ENCODE measurements at regions not wholly inside any gene's neighbourhood (a gene's known extent, or its start where the extent isn't known, plus 50 kb on each side); places are given as distances from the start of the nearest gene placed in this dataset.
A peak's percentile ranks its signal among the peaks of the same experiment; 100 is the strongest.

- no peak for DNase-seq (ENCODE audit: low spot score)
Observed at GRCh38 chr1:87615491-87615890, 286.8 kb downstream of the LMO4 start.

DNA sequence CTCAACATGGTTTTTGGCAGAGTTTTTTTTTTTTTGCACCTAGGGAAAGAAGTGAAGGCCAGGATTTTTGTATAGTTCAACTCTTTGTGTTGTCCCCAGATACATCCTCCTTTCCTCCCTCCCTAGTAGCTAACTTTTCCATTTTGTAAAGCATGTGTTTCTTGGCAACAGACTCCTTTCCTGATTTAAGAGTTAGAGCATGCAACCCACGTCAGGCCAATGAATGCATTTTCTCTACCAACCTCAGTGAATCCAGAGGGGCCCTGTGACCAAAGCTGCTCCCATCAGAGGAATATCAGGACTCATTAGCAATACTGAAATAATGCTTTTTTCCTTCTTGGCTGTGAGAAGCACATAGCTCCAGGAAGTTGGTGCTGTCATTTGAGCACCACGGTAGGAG is 287.2 kb downstream of the LMO4 start:
- DNase-seq (ENCODE audit: low spot score), result no peak

DNA sequence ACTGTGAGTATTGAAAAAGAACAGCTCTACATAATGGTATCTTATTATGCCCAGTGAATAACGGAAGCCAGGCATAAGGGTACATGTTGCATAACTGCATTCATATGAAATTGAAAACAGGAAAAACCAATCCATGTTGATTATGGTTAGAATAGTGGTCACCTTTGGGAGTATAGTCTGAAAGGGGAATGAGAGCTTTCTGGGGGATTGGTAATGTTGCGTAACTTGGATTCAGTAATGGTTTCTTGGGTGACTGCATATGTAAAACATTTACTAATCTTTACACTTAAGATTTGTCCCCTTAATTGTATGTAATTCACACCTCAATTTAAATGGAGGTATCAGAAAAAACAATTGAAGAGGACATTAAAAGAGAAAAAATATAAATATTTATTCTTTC is 292.1 kb downstream of the LMO4 start:
- no peak for DNase-seq (ENCODE audit: low spot score)

- no peak for DNase-seq (ENCODE audit: low spot score)
Observed at GRCh38 chr1:87629673-87630072, 301.0 kb downstream of the LMO4 start.

- no peak for DNase-seq (ENCODE audit: low spot score)
Observed at GRCh38 chr1:87632232-87632631, 303.6 kb downstream of the LMO4 start.

- DNase-seq (ENCODE audit: low spot score), result no peak
Observed at GRCh38 chr1:87636198-87636892, 307.7 kb downstream of the LMO4 start.

- DNase-seq (ENCODE audit: low spot score), result no peak
Observed at GRCh38 chr1:87638636-87639035, 310.0 kb downstream of the LMO4 start.

DNA sequence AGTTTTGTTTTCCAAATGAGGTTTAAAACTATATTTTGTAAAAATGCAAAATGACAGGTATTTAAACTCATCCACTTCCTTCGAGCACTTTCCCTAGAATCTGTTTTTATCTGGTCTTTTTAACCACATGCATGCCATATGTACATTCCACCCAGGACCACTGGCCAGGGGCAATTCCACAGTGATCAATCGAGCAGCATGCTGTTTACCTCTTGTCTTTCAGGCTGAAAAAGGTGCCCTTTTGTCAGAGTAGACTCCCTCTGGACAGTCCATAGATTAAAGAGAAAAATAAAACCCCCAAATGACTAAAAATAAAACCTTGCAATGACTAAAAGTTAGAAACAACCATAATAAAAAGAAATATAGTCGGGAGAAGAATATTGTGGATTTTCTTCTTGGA is 313.3 kb downstream of the LMO4 start:
- DNase-seq (ENCODE audit: low spot score), result no peak

DNA sequence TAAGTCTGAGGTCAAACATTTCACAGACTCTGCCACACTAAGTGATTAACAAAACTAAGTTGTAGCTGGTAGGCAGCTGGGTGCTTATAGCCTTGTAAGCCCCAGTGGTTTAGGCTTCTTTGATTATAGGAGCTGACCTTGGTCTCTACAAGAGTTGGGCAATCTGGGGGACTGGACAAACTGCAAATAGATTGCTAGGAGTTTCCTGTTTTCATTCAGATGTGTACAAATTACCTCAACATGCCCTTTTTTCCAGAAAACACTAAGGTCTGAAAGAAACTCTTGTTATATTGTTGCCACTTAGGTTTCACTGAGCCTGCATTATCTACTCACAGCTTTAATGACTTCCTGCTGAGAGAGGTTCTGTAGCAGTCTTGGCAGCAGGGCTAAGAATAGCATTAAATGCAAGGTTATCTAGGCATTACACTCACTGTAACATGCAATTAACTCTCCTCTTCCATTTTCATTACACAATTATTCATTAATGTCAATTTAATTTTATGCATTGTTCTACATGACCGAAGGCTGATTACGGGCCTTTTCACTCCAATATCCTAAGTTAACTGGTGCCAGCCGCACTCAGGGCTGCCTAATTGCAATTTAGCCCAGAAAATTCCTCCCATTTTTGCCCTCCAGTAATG is 314.0 kb downstream of the LMO4 start:
- no peak for DNase-seq (ENCODE audit: low spot score)

DNA sequence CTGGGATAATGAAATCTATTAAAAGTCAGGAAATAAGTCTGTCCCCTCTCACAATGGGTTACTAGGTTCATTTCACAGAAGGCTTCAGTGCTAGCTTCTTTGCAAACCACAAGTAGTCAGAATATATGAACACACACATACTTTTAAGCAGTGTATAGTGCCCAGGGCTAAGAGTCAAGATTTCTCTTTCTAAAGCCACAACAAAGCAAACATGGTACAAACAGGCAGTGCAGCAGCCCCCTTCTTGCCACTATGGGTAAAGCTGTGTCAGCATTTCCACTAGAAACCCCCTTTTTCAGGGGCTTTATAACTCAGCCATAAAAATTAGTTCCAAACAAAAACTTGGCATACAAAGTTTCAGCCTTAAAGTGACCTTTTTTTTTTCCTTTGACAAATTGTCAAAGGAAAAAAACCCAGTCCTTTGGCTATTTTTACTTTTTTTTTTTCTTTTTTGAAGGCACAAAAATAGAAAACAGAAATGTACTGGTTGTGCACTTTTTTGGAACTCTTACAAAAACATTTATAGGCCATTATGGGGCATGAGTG is 315.4 kb downstream of the LMO4 start:
- DNase-seq (ENCODE audit: low spot score), result no peak

DNA sequence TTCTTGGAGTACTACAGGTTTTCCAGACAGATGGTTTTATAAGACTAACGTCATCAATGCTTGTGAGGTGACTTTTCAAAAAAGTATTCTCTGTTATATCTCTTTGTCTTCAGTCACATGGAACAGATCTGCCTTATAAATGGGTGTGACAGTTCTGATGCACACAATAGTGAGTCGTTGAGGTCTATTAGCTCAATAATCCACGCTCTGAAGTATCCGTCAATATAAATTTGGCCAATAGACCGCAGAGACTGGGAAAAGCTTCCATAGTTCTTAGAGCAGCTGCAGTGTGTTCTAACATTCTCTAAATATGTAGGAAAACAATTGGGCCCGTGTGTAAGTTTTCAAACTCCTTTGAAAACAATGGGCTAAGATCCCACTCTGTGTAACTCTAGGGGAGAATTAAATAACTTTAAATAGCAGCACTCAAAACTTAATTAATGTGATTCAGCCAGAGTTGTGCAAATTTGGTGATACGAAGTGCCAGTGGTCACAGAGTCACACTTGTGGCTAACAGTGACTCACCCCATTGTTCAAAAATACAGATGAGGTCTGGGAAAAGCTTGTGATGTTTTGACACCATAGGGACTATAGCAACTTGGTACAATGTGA is 316.0 kb downstream of the LMO4 start:
- DNase-seq (ENCODE audit: low spot score), result no peak

- no peak for DNase-seq (ENCODE audit: low spot score)
Observed at GRCh38 chr1:87647430-87648177, 318.9 kb downstream of the LMO4 start.

GRCh38 chr1:87648323-87649119 is 319.8 kb downstream of the LMO4 start:
- DNase-seq (ENCODE audit: low spot score), result no peak

DNA sequence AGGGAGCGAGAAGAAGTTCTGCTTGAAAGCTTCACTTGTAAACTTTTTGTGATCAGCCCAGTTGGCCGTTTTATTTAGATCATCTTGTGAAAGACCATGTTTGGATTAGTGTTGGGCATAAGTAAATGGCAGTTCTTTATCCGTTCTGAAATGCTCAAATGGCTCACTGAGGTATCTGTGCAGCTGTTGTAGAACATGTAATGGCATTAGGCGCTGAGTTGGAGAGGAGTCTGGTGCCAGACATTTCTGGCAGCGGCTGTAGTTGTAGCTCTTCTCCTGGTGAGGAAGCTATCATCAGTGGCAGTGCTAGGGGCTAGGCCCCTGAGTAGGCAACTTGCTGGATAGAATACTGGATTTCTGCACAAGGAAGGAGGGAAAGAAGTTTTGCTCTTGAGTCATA is 321.6 kb downstream of the LMO4 start:
- no peak for DNase-seq (ENCODE audit: low spot score)

DNA sequence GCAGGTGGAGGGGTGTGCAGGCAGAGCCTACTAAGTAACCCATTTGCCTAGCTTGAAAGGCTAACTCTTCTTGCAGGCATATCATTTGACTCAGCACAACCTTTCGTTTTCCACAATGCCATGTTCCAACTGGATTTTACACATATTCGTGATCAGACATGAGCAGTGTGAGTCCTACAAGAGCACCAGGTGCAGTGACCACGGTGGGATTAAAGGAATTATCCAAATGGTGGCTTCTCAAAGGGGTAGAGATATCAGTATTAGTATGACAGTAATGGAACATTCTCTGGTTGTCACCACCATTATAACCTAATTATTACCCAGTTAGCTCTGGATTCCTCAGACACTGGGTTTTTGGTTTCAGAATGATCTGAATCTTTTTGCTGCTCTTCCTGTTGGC is 323.5 kb downstream of the LMO4 start:
- DNase-seq (ENCODE audit: low spot score), result no peak

GRCh38 chr1:87665151-87665550 is 336.5 kb downstream of the LMO4 start:
- DNase-seq (ENCODE audit: low spot score), result no peak

GRCh38 chr1:87666681-87667080 is 338.0 kb downstream of the LMO4 start:
- DNase-seq (ENCODE audit: low spot score), result peak; percentile 16

DNA sequence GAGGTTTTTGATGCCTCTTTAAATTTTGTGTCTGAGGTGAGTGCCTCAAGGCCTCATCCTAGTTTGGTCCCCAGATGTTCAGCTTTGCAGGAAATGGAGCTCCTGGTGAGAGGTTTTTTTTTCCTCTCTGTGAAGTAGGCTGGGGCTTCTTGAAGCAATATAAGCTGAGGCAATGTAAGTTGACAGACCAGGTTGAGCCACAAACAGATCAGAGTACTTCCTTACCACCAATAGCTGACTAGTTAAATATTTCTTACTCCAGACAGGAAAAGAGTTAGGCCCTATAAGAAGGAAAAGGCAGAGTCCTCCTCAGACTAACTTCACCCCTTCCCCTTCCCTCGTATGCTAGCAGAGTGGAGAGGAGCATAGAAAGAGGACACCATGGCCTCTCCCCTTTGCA is 341.0 kb downstream of the LMO4 start:
- no peak for DNase-seq (ENCODE audit: low spot score)

DNA sequence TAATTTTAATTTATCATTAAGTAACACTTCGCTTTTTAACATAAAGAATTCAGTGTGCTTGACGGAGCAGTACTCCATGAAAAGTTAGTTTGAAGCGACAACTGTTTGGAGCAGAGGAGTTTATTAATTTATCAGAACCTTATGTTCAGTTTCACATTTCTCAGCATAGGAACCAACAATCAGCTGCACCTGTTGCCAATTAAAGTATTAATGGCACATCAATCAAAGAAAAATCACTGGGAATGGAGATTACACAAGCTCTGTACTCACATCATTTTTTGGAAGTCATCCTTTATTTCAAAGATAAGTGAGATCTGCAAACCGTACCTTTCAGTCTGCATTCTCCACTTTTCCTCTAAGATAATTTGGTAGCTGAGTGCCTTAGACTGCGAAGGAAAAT is 344.6 kb downstream of the LMO4 start:
- no peak for DNase-seq (ENCODE audit: low spot score)

DNA sequence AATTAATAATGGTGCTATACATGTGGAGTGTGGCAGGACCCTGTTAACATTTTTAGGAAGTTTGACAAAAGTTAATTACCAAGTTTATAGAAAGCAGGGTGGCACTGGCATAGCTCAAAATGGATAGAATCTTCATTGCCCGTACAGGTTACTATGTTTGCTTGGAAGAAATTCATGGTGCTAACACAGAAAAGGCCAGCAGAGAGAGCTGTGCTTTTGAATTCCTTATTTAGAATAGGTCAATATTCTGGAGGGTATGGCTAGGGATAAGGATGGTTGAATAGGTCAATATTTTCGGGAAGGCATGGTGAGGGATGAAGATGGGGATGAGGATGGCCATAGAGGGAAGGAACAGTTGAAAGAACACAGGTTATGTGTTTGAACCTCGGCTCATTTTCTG is 345.1 kb downstream of the LMO4 start:
- DNase-seq (ENCODE audit: low spot score), result no peak

DNA sequence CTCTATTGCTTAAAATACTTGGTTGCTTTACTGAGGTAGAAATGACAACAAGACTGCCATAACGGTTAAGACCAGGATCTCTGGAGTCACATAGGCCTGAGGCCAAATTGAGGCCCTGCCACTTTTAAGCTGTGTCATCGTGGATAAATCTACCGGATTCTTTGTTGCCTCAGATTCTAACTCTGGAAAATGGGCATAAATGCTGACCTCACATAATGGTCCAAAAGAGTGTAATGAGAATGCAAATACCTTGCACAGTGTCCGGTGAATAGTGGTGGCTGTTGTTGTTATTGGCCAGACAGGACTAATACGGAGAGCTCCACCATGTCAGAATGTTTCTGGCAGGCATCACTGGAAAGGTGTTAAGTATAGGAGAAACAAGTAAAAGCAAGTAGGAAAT is 346.1 kb downstream of the LMO4 start:
- DNase-seq (ENCODE audit: low spot score), result no peak

All from SK-N-DZ (cell line).